Naive B cell (primary cell): ENCODE measurements at regions not wholly inside any gene's neighbourhood (a gene's known extent, or its start where the extent isn't known, plus 50 kb on each side); places are given as distances from the start of the nearest gene placed in this dataset.

ENCODE experiments used
- ATAC-seq, 2 donors: fragments of 150-1000 bp; cut with Tn5 transposase; 2 replicates each; pipeline ENCODE4 v1.10.0; 2021; ENCODE audit warnings: low read depth in 2 of 2, mild to moderate bottlenecking in 2 of 2, moderate library complexity in 2 of 2
- DNase-seq: peaks from one replicate; pipeline ENCODE4 v3.0.0; 2022
- H3K27ac Mint-ChIP-seq, 6 donors: one replicate each; pipeline ENCODE4 v1.8.0; 2020 to 2022; ENCODE audit warnings: mild to moderate bottlenecking in 6 of 6, mixed read lengths in 6 of 6, moderate library complexity in 5 of 6, inconsistent platforms in 2 of 6
- H3K27me3 Mint-ChIP-seq, 3 donors: one replicate each; pipeline ENCODE4 v1.8.0; 2021 to 2022; ENCODE audit warnings: mixed read lengths in 3 of 3, mild to moderate bottlenecking in 1 of 3
- H3K36me3 Mint-ChIP-seq, 2 donors: one replicate each; pipeline ENCODE4 v1.8.0; 2020 to 2022; ENCODE audit warnings: mixed read lengths in 2 of 2, inconsistent platforms in 1 of 2, mild to moderate bottlenecking in 1 of 2
- H3K4me1 Mint-ChIP-seq, 3 donors: one replicate each; pipeline ENCODE4 v1.8.0; 2020 to 2022; ENCODE audit warnings: mixed read lengths in 3 of 3, inconsistent platforms in 1 of 3, mild to moderate bottlenecking in 1 of 3, moderate library complexity in 1 of 3
- H3K4me3 Mint-ChIP-seq, 8 donors: one replicate each; pipeline ENCODE4 v1.8.0; 2020 to 2022; ENCODE audit warnings: mild to moderate bottlenecking in 8 of 8, mixed read lengths in 8 of 8, moderate library complexity in 8 of 8, inconsistent platforms in 2 of 8
- H3K9me3 Mint-ChIP-seq, 7 donors: one replicate each; pipeline ENCODE4 v1.8.0; 2020 to 2022; ENCODE audit warnings: mixed read lengths in 7 of 7, mild to moderate bottlenecking in 5 of 7, inconsistent platforms in 2 of 7, moderate library complexity in 1 of 7

DNA sequence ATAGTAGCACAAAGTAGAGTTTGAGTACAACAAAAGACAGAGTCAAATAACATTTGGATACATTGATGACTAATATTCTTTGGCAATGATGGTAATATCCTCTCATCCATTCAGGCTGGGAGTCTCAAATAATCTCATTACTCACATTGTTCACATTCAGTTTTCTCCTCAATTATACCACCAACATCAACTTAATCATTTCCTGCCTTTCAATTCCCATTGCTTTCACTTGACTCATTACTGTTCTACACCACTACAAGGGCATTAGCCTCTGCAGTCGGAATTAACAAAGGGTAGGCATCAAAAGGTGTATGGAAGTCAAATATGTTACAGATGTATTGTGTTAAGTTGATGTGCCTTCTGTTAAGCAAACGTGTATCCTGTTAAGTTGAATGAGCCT lies 518.4 kb upstream of the SLITRK1 start:
- Mint-ChIP-seq H3K27ac (no peak overlapping the region), H3K9me3 (peaks cover 5 to 14% (median 10%) of the 10 kb centered on the region in 7 donors), H3K27me3 (no peaks in the 10 kb centered on the region), H3K4me3 (no peak overlapping the region), H3K4me1 (no peaks in the 10 kb centered on the region), H3K36me3 (no peaks in the 10 kb centered on the region)
- ATAC-seq (no peak), DNase-seq (no peak)

DNA sequence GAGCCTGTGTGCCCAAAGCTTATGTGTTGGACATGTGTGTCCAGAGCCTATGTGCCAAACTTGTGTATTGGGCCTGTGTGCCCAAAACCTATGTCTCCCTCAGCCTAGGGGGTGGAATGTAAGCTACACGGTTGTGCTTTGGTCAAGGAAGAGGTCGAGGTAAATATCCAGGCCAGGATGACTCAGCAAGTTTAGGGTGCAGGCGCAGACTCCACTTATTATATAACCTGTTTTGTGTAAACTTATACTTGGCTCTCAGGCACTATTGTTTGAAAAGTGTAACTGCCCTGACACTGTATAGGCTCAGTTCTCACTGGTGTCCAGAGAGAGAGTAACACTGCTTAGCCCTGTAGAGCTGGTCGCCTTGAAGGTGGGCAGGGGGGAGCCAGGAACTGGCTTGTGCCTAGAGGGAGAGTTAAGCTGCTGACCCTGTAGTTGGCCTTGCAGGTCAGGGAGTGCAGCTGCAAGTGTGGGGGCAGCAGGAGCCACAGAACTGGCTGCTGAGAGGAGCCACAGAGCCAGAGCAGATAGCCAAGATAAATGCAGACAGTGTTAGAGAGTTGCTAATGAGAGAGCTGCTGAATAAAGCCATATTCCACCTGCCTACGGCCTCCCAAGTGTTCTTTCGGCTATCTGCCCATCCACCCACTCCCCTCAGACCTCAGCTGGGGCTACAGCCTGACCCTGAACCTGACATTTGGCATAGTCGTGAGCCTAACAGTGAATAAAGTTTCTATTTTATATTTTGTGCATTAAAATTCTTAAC lies 517.2 kb upstream of the SLITRK1 start:
- ATAC-seq = no peak
- H3K36me3 Mint-ChIP-seq = peaks cover 0 to 5% of the 10 kb centered on the region in 2 donors
- H3K27ac Mint-ChIP-seq = peak overlapping the region in 1 of 6 donors; percentile 63
- peaks cover 5 to 16% (median 10%) of the 10 kb centered on the region in 7 donors for H3K9me3 Mint-ChIP-seq
- no peak for DNase-seq
- H3K4me1 Mint-ChIP-seq = no peaks in the 10 kb centered on the region
- no peak overlapping the region for H3K4me3 Mint-ChIP-seq
- H3K27me3 Mint-ChIP-seq = no peaks in the 10 kb centered on the region

- no peak for ATAC-seq
- peaks cover 0 to 6% of the 10 kb centered on the region in 2 donors for H3K36me3 Mint-ChIP-seq
- H3K9me3 Mint-ChIP-seq = peaks cover 10 to 35% (median 19%) of the 10 kb centered on the region in 7 donors
- no peaks in the 10 kb centered on the region for H3K27me3 Mint-ChIP-seq
- no peaks in the 10 kb centered on the region for H3K4me1 Mint-ChIP-seq
- no peak overlapping the region for H3K27ac Mint-ChIP-seq
- peak overlapping the region in 2 of 8 donors; percentile 44 to 74 for H3K4me3 Mint-ChIP-seq
- no peak for DNase-seq
Measured at GRCh38 chr13:84393981-84394625, 511.8 kb upstream of the SLITRK1 start.

DNA sequence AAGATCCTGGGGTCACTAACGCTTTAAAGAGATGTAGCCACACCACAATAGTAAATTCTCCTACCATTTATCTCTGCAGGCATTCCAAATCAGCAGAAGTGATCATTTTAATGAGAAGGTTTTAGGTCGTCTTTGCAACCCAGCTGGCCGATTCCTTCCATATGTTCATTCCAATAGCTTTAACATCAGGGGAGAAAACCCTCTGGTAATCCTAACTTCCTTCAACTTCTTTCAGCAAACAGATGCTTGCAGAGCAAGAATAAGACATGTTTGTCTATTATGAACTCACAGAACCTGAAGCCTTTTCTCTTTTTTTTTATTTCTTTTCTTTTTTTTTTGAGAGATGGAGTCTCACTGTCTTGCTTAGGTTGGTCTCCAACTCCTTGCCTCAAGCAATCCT lies 498.6 kb upstream of the SLITRK1 start:
- no peaks in the 10 kb centered on the region for H3K4me1 Mint-ChIP-seq
- no peak overlapping the region for H3K27ac Mint-ChIP-seq
- peaks cover 6 to 17% (median 9%) of the 10 kb centered on the region in 7 donors for H3K9me3 Mint-ChIP-seq
- H3K36me3 Mint-ChIP-seq = no peaks in the 10 kb centered on the region
- no peak for DNase-seq
- no peaks in the 10 kb centered on the region for H3K27me3 Mint-ChIP-seq
- H3K4me3 Mint-ChIP-seq = no peak overlapping the region
- ATAC-seq = no peak

GRCh38 chr13:84377106-84377505 lies 494.8 kb upstream of the SLITRK1 start:
- H3K4me3 Mint-ChIP-seq = no peak overlapping the region
- H3K27me3 Mint-ChIP-seq = no peaks in the 10 kb centered on the region
- no peak overlapping the region for H3K27ac Mint-ChIP-seq
- H3K9me3 Mint-ChIP-seq = peaks cover 0 to 5% (median 4%) of the 10 kb centered on the region in 7 donors
- H3K4me1 Mint-ChIP-seq = no peaks in the 10 kb centered on the region
- ATAC-seq (no peak), DNase-seq (no peak)
- no peaks in the 10 kb centered on the region for H3K36me3 Mint-ChIP-seq

DNA sequence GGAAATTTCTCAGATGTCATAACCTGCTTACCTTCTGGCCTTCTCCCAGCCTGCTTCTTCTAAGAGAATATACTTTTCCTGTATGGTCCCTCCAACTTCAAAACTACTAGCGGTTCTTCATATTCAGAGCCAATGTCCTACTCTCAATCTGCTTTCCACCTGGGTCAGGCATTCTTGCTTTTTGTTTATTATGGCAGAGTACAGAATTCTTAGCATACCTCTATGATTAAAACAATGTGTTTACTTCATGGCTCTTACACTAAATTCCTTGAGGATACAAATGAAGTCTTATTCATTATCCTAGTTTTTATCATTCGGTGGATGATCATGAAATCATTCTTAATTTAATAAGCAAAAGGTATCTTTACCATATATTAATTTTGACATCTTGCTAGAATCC lies 484.2 kb upstream of the SLITRK1 start:
- no peak for DNase-seq
- Mint-ChIP-seq H3K36me3 (no peaks in the 10 kb centered on the region), H3K4me3 (no peak overlapping the region), H3K9me3 (peaks cover 0 to 10% (median 4%) of the 10 kb centered on the region in 7 donors), H3K4me1 (no peaks in the 10 kb centered on the region), H3K27ac (no peak overlapping the region), H3K27me3 (no peaks in the 10 kb centered on the region)
- ATAC-seq = no peak

- no peak overlapping the region for H3K27ac Mint-ChIP-seq
- H3K27me3 Mint-ChIP-seq = no peaks in the 10 kb centered on the region
- H3K9me3 Mint-ChIP-seq = peaks cover 0 to 5% (median 2%) of the 10 kb centered on the region in 7 donors
- ATAC-seq (no peak), DNase-seq (no peak)
- no peaks in the 10 kb centered on the region for H3K36me3 Mint-ChIP-seq
- no peak overlapping the region for H3K4me3 Mint-ChIP-seq
- no peaks in the 10 kb centered on the region for H3K4me1 Mint-ChIP-seq
Measured at GRCh38 chr13:84362777-84363176, 480.5 kb upstream of the SLITRK1 start.

GRCh38 chr13:84360822-84361221 lies 478.5 kb upstream of the SLITRK1 start:
- no peaks in the 10 kb centered on the region for H3K27me3 Mint-ChIP-seq
- H3K4me1 Mint-ChIP-seq = no peaks in the 10 kb centered on the region
- H3K9me3 Mint-ChIP-seq = peaks cover 0 to 5% (median 2%) of the 10 kb centered on the region in 7 donors
- H3K27ac Mint-ChIP-seq = no peak overlapping the region
- H3K4me3 Mint-ChIP-seq = no peak overlapping the region
- no peaks in the 10 kb centered on the region for H3K36me3 Mint-ChIP-seq
- DNase-seq (no peak), ATAC-seq (no peak)

DNA sequence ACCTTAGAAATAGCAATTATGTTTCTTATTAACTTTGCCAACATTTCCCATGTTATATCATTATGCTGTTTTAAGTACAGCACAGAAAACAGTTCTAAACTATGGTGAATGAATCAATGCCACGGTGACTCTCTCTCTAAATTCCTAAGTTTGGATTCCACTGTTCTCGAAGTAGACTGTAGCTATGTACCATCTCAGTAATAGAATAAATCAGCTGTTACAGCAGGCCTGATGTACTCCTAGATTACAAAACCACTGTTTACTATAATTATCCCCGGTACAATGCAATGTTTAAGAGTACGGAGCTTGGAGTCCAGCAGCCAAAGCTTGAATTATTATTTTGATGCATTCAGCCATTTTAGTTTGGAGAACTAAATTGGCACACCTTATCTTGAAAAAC lies 476.3 kb upstream of the SLITRK1 start:
- Mint-ChIP-seq H3K27me3 (no peaks in the 10 kb centered on the region), H3K27ac (no peak overlapping the region), H3K36me3 (no peaks in the 10 kb centered on the region), H3K4me1 (no peaks in the 10 kb centered on the region), H3K9me3 (peaks cover 0 to 2% (median 0%) of the 10 kb centered on the region in 7 donors), H3K4me3 (no peak overlapping the region)
- DNase-seq (no peak), ATAC-seq (no peak)

DNA sequence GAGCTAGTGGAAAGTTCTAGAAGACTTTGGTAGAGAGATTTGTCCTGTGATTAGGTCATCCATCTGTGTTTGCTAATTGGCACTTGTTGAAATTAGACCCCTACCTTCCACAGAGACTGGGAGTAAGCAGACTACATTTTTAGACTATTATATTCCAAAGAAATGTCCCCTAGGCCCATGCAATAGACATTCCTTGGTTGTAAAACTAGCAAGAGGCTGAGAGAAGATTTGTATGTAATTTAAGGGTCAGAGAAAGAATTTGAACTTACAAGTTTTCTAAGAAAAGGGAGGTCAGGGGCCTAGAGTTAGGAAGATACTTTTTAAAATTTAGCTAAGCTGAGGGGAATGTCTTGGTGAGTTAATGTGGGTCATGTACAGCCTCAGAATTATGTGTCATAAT lies 470.7 kb upstream of the SLITRK1 start:
- no peaks in the 10 kb centered on the region for H3K4me1 Mint-ChIP-seq
- ATAC-seq (no peak), DNase-seq (no peak)
- H3K4me3 Mint-ChIP-seq = no peak overlapping the region
- H3K9me3 Mint-ChIP-seq = peaks cover 0 to 13% (median 3%) of the 10 kb centered on the region in 7 donors
- H3K27me3 Mint-ChIP-seq = no peaks in the 10 kb centered on the region
- no peaks in the 10 kb centered on the region for H3K36me3 Mint-ChIP-seq
- H3K27ac Mint-ChIP-seq = no peak overlapping the region

DNA sequence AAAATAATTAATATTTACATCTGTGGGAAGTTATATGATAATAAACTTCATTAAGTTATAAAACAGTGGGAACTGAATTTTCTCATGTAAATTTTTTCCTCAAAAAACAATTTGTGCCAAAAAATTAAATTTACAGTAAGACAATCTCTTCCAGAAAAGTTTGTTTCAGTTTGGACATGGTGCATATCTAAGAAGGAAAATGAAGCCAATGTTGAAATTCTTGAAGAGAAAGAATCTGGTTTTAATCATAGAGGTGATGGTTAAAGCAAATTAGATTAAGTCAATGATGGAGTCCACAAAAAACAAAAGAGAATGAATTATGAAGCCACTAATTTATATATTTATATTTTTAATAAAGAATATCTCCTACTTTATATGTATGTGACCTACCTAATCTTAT lies 457.2 kb upstream of the SLITRK1 start:
- no peak for ATAC-seq
- H3K27me3 Mint-ChIP-seq = no peaks in the 10 kb centered on the region
- DNase-seq = no peak
- peaks cover 0 to 4% (median 0%) of the 10 kb centered on the region in 7 donors for H3K9me3 Mint-ChIP-seq
- H3K36me3 Mint-ChIP-seq = no peaks in the 10 kb centered on the region
- H3K4me1 Mint-ChIP-seq = no peaks in the 10 kb centered on the region
- H3K27ac Mint-ChIP-seq = no peak overlapping the region
- H3K4me3 Mint-ChIP-seq = no peak overlapping the region

- peaks cover 0 to 2% (median 0%) of the 10 kb centered on the region in 7 donors for H3K9me3 Mint-ChIP-seq
- H3K27me3 Mint-ChIP-seq = no peaks in the 10 kb centered on the region
- ATAC-seq (no peak), DNase-seq (no peak)
- no peaks in the 10 kb centered on the region for H3K4me1 Mint-ChIP-seq
- H3K36me3 Mint-ChIP-seq = no peaks in the 10 kb centered on the region
- no peak overlapping the region for H3K27ac Mint-ChIP-seq
- H3K4me3 Mint-ChIP-seq = no peak overlapping the region
Measured at GRCh38 chr13:84332346-84332745, 450.1 kb upstream of the SLITRK1 start.

- Mint-ChIP-seq H3K9me3 (peaks cover 0 to 7% (median 4%) of the 10 kb centered on the region in 7 donors), H3K36me3 (no peaks in the 10 kb centered on the region), H3K27ac (no peak overlapping the region), H3K27me3 (no peaks in the 10 kb centered on the region), H3K4me3 (no peak overlapping the region), H3K4me1 (no peaks in the 10 kb centered on the region)
- ATAC-seq (no peak), DNase-seq (no peak)
Measured at GRCh38 chr13:84315527-84315926, 433.3 kb upstream of the SLITRK1 start.

DNA sequence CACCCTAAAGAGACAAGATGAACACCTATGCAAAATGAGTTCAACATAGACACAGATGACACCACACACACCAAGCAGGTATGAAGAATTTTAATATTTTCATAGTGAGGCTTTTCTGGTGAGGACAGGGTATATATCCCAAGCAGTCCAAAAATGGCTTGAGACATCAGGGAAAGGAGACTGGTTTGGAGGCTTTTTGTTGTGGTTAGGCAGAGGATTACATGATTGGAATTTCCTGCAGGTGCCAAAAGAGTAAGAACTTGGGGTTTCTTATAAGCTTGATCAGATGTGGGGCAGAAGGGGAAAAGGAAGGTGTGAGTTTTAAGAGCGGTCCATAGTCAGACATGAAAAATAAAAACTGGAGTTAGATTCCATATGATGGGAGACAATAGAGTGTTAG lies 420.8 kb upstream of the SLITRK1 start:
- no peak overlapping the region for H3K27ac Mint-ChIP-seq
- no peaks in the 10 kb centered on the region for H3K27me3 Mint-ChIP-seq
- no peak overlapping the region for H3K4me3 Mint-ChIP-seq

More for the DNA sequence above, 420.8 kb upstream of the SLITRK1 start:
- DNase-seq (no peak), ATAC-seq (no peak)
- Mint-ChIP-seq H3K36me3 (no peaks in the 10 kb centered on the region), H3K9me3 (peaks cover 0 to 6% (median 2%) of the 10 kb centered on the region in 7 donors), H3K4me1 (no peaks in the 10 kb centered on the region)
